Mesenchymal stem cell (in vitro differentiated cells and primary cell): ENCODE measurements at regions not wholly inside any gene's neighbourhood (a gene's known extent, or its start where the extent isn't known, plus 50 kb on each side); places are given as distances from the start of the nearest gene placed in this dataset.
A peak's percentile ranks its signal among the peaks of the same experiment; 100 is the strongest.

Experiments
- DNase-seq: peaks from one replicate; pipeline ENCODE4 v3.0.0-alpha.2; 2013
- H2AFZ ChIP-seq: one replicate; pipeline ENCODE4 v1.6.1; 2013; ENCODE audit warnings: low read depth, mild to moderate bottlenecking, control low read depth, inconsistent platforms, low read length, moderate library complexity
- H2AK5ac ChIP-seq: 2 replicates; pipeline ENCODE4 v1.6.1; 2013; ENCODE audit warnings: low read length, moderate library complexity, mild to moderate bottlenecking, inconsistent platforms; ENCODE audit not compliant: severe bottlenecking
- H2BK120ac ChIP-seq: one replicate; pipeline ENCODE4 v1.6.1; 2013; ENCODE audit warnings: low read depth, mild to moderate bottlenecking, inconsistent platforms, low read length, moderate library complexity
- H2BK12ac ChIP-seq, 2 experiments: one replicate each; pipeline ENCODE4 v1.6.1; 2013; ENCODE audit warnings: inconsistent platforms in 2 of 2, low read length in 2 of 2, mild to moderate bottlenecking in 2 of 2, moderate library complexity in 2 of 2, control low read depth in 1 of 2
- H2BK15ac ChIP-seq: one replicate; pipeline ENCODE4 v1.6.1; 2013; ENCODE audit warnings: mild to moderate bottlenecking, low read depth, inconsistent platforms; ENCODE audit not compliant: poor library complexity, severe bottlenecking
- H2BK5ac ChIP-seq: 2 replicates; pipeline ENCODE4 v1.6.1; 2013; ENCODE audit warnings: low read depth, mild to moderate bottlenecking, low read length, control low read depth, inconsistent platforms; ENCODE audit not compliant: poor library complexity, severe bottlenecking
- H3K14ac ChIP-seq, 2 experiments: one replicate each; pipeline ENCODE4 v1.6.1; 2013; ENCODE audit warnings: inconsistent platforms in 2 of 2, low read length in 2 of 2, control low read depth in 1 of 2, mild to moderate bottlenecking in 1 of 2, moderate library complexity in 1 of 2
- H3K18ac ChIP-seq, 2 experiments: one replicate each; pipeline ENCODE4 v1.6.1; 2013; ENCODE audit warnings: inconsistent platforms in 2 of 2, low read length in 2 of 2, control low read depth in 1 of 2, low read depth in 1 of 2, mild to moderate bottlenecking in 1 of 2
- H3K23ac ChIP-seq, 2 experiments: one replicate each; pipeline ENCODE4 v1.6.1; 2013; ENCODE audit warnings: inconsistent platforms in 2 of 2, low read length in 2 of 2, mild to moderate bottlenecking in 2 of 2, moderate library complexity in 2 of 2, control low read depth in 1 of 2
- H3K27ac ChIP-seq: 2 replicates; pipeline ENCODE4 v1.5.1; 2013; ENCODE audit warnings: mild to moderate bottlenecking, moderate library complexity, low read length, control low read depth, inconsistent platforms; ENCODE audit not compliant: poor library complexity, severe bottlenecking
- H3K27me3 ChIP-seq, 2 experiments: 2 replicates each; pipeline versions ENCODE4 v1.6.1 to v1.7.0; 2013; ENCODE audit warnings: low read length in 2 of 2, mild to moderate bottlenecking in 2 of 2, moderate library complexity in 2 of 2, control low read depth in 1 of 2, inconsistent platforms in 1 of 2; ENCODE audit not compliant: control insufficient read depth in 1 of 2, insufficient read depth in 1 of 2
- H3K36me3 ChIP-seq, 2 experiments: 2 replicates each; pipeline versions ENCODE4 v1.6.1 to v1.7.0; 2013; ENCODE audit warnings: low read length in 2 of 2, control low read depth in 1 of 2, inconsistent platforms in 1 of 2, low read depth in 1 of 2, mild to moderate bottlenecking in 1 of 2; ENCODE audit not compliant: insufficient read depth in 2 of 2, control insufficient read depth in 1 of 2
- H3K4ac ChIP-seq, 2 experiments: one replicate each; pipeline ENCODE4 v1.6.1; 2013; ENCODE audit warnings: inconsistent platforms in 2 of 2, low read length in 2 of 2, mild to moderate bottlenecking in 2 of 2, moderate library complexity in 2 of 2, control low read depth in 1 of 2, low read depth in 1 of 2
- H3K4me1 ChIP-seq: 2 replicates; pipeline ENCODE4 v1.6.1; 2013; ENCODE audit warnings: low read depth, low read length, control low read depth; ENCODE audit not compliant: control insufficient read depth, insufficient read depth
- H3K4me2 ChIP-seq: 2 replicates; pipeline ENCODE4 v1.6.1; 2013; ENCODE audit warnings: low read length, mild to moderate bottlenecking, inconsistent platforms; ENCODE audit not compliant: poor library complexity, severe bottlenecking
- H3K4me3 ChIP-seq, 2 experiments: 2 replicates each; pipeline versions ENCODE4 v1.5.1 to v1.7.0; 2013; ENCODE audit warnings: low read length in 2 of 2, mild to moderate bottlenecking in 2 of 2, control low read depth in 1 of 2, low read depth in 1 of 2; ENCODE audit not compliant: insufficient read depth in 1 of 2
- H3K79me1 ChIP-seq: replicated peaks from 2 replicates; pipeline ENCODE4 v1.6.1; 2013; ENCODE audit warnings: mild to moderate bottlenecking, control low read depth, low read length, inconsistent platforms; ENCODE audit not compliant: poor library complexity, severe bottlenecking
- H3K9ac ChIP-seq: 2 replicates; pipeline ENCODE4 v1.7.0; 2013; ENCODE audit warnings: mild to moderate bottlenecking, low read length, moderate library complexity
- H3K9me3 ChIP-seq: 2 replicates; pipeline ENCODE4 v1.7.0; 2013; ENCODE audit warnings: mild to moderate bottlenecking, low read length; ENCODE audit not compliant: control insufficient read depth
- H4K8ac ChIP-seq: one replicate; pipeline ENCODE4 v1.6.1; 2013; ENCODE audit warnings: inconsistent platforms, mild to moderate bottlenecking, low read length, moderate library complexity
- H4K91ac ChIP-seq: one replicate; pipeline ENCODE4 v1.6.1; 2013; ENCODE audit warnings: mild to moderate bottlenecking, low read length, inconsistent platforms
- WGBS: methylation state at CpG from one replicate; pipeline ENCODE4 v1.1.7; 2013; ENCODE audit warnings: mixed read lengths; 5-methylcytosine and 5-hydroxymethylcytosine counted together

DNA sequence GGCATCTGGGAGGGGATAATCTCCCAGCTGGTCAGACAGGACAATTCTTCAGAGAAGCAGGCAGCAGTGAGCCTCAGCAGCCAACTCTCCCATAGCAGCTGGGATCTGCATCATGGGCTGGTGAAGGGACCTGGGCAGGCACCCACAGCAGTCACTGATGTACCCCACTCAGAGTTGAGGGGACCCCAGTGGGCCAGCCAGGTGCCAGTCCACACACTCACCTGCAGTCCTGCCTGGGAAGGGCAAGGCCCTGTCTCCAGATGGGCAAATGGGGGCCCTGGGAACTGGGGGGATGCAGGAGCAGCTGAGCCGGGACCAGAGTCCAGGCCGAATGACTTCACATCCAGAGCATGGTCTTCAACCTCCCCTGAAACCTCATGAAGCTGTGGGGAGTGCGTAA is 170.4 kb downstream of the ZFP36L2 start:
- H2AK5ac ChIP-seq, result peak overlapping the region; percentile 41
- peaks cover 28% of the 10 kb centered on the region for H3K4me1 ChIP-seq
- no peak overlapping the region for H3K4me2 ChIP-seq
- no peak overlapping the region for H2BK5ac ChIP-seq
- peak overlapping the region; percentile 81 for H4K91ac ChIP-seq
- H3K23ac ChIP-seq, result no peak overlapping the region
- H2AFZ ChIP-seq, result no peak overlapping the region
- peak overlapping the region in 1 of 2 experiments; percentile 78 for H3K4ac ChIP-seq
- no peak overlapping the region for H2BK120ac ChIP-seq
- H3K36me3 ChIP-seq, result no peaks in the 10 kb centered on the region
- H3K27ac ChIP-seq, result no peak overlapping the region
- peak overlapping the region; percentile 27 to 90 for H2BK12ac ChIP-seq
- H3K27me3 ChIP-seq, result peaks cover 0 to 15% of the 10 kb centered on the region in 2 experiments
- no peaks in the 10 kb centered on the region for H3K79me1 ChIP-seq
- no peaks in the 10 kb centered on the region for H3K9me3 ChIP-seq
- no peak overlapping the region for H3K9ac ChIP-seq
- H3K14ac ChIP-seq, result no peak overlapping the region
- no peak overlapping the region for H4K8ac ChIP-seq
- no peak overlapping the region for H3K4me3 ChIP-seq
- H3K18ac ChIP-seq, result peak overlapping the region; percentile 67 to 79
- no peak for DNase-seq
- 100% methylated on average over 1 of the region's 3 CpGs for WGBS
- peak overlapping the region; percentile 74 for H2BK15ac ChIP-seq

DNA sequence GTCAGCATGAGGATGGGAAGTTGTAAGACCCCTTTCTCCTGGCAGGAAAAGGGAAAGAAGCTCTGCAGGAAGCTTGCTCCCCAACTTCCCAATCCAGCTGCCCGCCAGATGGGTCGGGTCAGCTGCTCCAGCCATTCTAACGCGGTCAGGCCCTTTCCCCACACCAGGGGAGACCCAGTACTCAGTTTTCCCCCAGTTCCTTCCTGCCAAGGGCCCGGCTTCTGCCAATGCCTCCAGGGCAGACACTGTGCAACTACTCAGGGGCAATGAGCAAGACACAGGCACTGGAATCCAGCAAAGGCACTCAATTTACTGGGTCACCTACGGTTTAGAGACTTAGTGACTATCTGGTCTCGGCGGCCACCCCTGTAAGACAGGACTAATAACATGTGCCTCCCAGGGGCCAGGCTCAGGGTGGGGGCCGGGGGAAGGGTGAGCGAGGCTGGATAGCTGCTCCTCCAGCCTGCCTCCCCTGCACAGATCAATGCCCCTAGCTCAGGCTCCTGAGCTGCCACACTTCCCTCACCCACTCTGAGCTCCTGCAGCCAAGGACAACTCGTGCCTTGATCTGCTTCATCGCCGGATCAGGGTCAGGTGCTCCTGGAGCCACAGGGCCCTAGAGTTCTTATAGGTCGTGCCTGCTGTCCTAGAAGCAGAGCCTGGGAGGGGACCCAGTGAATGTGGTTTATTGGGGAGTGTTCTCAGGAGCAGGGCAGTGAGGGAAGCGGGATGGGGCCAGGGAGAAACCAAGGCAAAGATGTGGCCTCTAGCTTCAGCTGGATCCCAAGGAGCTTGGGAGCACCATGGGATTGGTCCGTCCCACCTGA is 171.1 kb downstream of the ZFP36L2 start:
- Histone ChIP-seq H3K4me2 (no peak overlapping the region), H2AK5ac (peak overlapping the region; percentile 41), H2AFZ (no peak overlapping the region), H3K18ac (peak overlapping the region in 1 of 2 experiments; percentile 71), H3K14ac (peak overlapping the region in 1 of 2 experiments; percentile 53), H4K91ac (peak overlapping the region; percentile 81), H2BK15ac (peak overlapping the region; percentile 60), H3K4me1 (peaks cover 32% of the 10 kb centered on the region), H3K23ac (no peak overlapping the region), H3K4me3 (no peak overlapping the region), H2BK12ac (peak overlapping the region; percentile 72 to 90), H4K8ac (peak overlapping the region; percentile 32), H3K27me3 (peaks cover 0 to 15% of the 10 kb centered on the region in 2 experiments), H2BK120ac (peak overlapping the region; percentile 29), H3K9me3 (no peaks in the 10 kb centered on the region), H3K27ac (no peak overlapping the region), H3K9ac (no peak overlapping the region), H3K4ac (peak overlapping the region; percentile 45 to 78), H3K36me3 (no peaks in the 10 kb centered on the region), H2BK5ac (no peak overlapping the region), H3K79me1 (no peaks in the 10 kb centered on the region)
- WGBS, result 86% methylated on average over 16 of the region's 16 CpGs
- DNase-seq, result no peak

DNA sequence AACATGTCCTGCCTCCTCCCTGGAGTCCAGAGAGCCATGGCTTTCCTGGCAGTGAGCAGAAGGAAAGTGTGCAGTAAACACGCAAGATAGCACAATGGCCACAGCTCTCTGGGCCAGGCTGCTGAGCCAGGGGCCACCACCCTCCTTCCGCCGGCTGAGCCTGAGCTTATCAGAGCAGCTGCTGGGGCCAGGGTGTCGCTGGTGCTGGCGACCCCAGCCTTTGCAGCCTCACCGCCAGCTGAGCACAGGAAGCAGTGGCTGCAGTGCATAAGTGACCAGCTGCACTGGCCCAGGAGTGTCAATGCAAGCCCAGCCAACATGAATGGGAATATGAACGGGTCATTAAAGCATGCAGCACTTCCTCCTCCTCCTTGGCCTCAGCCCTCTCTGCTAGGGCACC is 172.0 kb downstream of the ZFP36L2 start:
- no peak overlapping the region for H3K4me3 ChIP-seq
- H3K14ac ChIP-seq, result no peak overlapping the region
- no peak overlapping the region for H3K27ac ChIP-seq
- peak overlapping the region in 1 of 2 experiments; percentile 19 for H3K4ac ChIP-seq
- peak overlapping the region; percentile 41 to 87 for H3K18ac ChIP-seq
- H3K79me1 ChIP-seq, result no peaks in the 10 kb centered on the region
- H4K91ac ChIP-seq, result peak overlapping the region; percentile 5
- no peak overlapping the region for H3K4me2 ChIP-seq
- peak overlapping the region; percentile 4 to 8 for H2BK12ac ChIP-seq
- H4K8ac ChIP-seq, result peak overlapping the region; percentile 31
- no peaks in the 10 kb centered on the region for H3K36me3 ChIP-seq
- no peak overlapping the region for H3K23ac ChIP-seq
- DNase-seq, result no peak
- H2BK120ac ChIP-seq, result no peak overlapping the region
- H3K9me3 ChIP-seq, result no peaks in the 10 kb centered on the region
- H3K27me3 ChIP-seq, result peaks cover 0 to 15% of the 10 kb centered on the region in 2 experiments
- H3K4me1 ChIP-seq, result peaks cover 33% of the 10 kb centered on the region
- no peak overlapping the region for H2BK15ac ChIP-seq
- peak overlapping the region; percentile 32 for H2AFZ ChIP-seq
- H3K9ac ChIP-seq, result no peak overlapping the region
- 49% methylated on average over 7 of the region's 7 CpGs for WGBS
- no peak overlapping the region for H2AK5ac ChIP-seq
- H2BK5ac ChIP-seq, result no peak overlapping the region

DNA sequence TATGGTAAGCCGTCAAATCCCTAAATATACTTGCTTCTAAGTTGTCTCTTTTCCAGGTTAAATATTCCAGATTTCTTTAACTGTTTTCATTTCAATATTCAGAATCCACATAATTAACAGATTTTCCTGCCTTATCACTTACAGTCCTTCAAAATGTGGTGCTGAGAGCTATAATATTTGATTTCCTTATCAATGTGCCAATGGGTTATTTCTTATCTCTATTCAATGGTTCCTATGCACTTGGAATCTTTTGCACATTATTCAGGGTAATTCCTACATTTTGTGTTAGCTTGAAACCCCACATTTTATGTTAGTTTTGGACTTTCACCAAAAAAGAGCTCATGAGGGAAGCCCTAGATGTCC is 173.5 kb downstream of the ZFP36L2 start:
- no peak overlapping the region for H2BK15ac ChIP-seq
- no peak overlapping the region for H2BK12ac ChIP-seq
- no peak overlapping the region for H3K23ac ChIP-seq
- no peak overlapping the region for H3K4ac ChIP-seq
- H3K18ac ChIP-seq, result no peak overlapping the region
- no peaks in the 10 kb centered on the region for H3K79me1 ChIP-seq
- no peak overlapping the region for H4K8ac ChIP-seq
- H3K14ac ChIP-seq, result no peak overlapping the region
- H3K36me3 ChIP-seq, result no peaks in the 10 kb centered on the region
- no peak overlapping the region for H2AFZ ChIP-seq
- no peak for DNase-seq
- no peak overlapping the region for H3K4me2 ChIP-seq
- no peak overlapping the region for H3K4me3 ChIP-seq
- peaks cover 22% of the 10 kb centered on the region for H3K4me1 ChIP-seq
- no peak overlapping the region for H3K27ac ChIP-seq
- WGBS, result 100% methylated on average over 1 of the region's 1 CpG
- H2AK5ac ChIP-seq, result no peak overlapping the region
- no peak overlapping the region for H3K9ac ChIP-seq
- no peak overlapping the region for H2BK5ac ChIP-seq
- H3K27me3 ChIP-seq, result peaks cover 0 to 15% of the 10 kb centered on the region in 2 experiments
- no peaks in the 10 kb centered on the region for H3K9me3 ChIP-seq
- H4K91ac ChIP-seq, result no peak overlapping the region
- no peak overlapping the region for H2BK120ac ChIP-seq
